ENCODE measurements at regions not wholly inside any gene's neighbourhood (a gene's known extent, or its start where the extent isn't known, plus 50 kb on each side); places are given as distances from the start of the nearest gene placed in this dataset.

DNA sequence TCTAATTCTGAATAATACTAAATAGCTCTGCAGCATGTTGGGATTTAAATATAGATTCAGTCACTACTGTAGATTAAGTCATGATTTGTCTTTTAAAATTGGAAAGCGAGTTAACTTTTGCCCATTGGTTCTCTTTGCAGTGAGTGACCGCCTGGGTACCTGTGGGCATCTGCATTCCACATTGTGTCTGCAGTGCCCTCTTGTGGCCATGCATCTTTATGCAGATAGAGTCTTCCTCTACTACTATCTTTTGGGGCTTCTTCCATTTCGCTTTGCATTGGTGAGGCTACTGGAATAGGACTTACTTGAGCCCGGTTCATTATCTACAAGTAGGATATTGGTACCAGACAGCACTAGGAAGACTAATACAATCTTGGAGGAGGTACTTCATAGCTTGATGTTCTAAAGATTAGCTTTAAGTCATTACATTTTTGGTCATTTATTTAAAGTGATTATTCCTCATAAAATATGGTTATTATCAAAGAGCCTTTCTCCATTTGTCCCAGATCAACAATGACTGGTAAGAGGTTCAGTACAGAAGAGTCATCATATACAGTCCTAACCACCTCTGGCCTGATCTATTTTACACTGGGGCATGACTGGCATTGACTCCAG, 203.0 kb downstream of the SOCS6 start:
- DNase-seq: peak; percentile 29 to 47

DNA sequence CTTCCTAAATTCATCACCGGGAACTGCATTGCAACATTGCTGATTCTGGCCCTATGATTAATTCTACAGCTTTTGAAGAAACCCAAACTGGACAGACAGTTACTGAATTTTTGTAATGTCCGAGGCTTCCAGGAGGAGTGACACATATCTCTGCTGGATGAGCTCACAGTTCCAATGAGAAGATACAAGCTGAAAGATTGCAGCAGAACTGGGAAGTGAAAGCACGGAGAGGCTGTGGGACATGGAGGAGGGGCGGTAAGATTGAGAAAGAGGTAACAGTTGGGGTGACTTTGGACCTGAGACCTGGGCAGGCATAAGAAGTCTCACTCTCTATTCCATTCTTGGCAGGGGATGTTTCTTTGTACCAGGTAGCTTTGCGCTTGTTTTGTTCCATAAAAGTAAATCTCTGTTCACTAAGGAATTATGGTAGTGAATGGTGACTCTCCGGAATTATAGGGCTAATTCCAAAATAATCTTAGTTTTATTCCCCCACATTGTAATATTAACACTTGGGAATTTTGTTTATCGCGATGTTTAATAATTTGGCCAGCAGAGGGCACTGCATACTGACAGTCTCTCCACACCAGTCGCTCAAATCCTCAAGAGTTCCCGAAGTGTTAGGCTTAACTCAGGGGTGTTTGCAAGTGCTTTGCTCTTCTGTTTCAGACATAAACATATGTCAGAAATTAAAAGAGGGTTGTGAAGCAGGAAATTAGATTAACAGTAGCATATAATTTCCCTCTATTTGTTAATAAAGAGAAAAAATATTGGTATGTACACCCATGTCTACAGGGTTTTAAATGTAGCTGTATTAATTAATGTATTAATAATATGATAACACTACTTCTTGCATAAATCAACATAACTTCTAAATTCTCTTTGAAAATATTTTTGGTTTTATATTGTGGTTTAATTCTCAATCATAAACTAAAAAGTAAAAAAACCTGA, 201.4 kb downstream of the SOCS6 start:
- DNase-seq: peak; percentile 6 to 44

DNA sequence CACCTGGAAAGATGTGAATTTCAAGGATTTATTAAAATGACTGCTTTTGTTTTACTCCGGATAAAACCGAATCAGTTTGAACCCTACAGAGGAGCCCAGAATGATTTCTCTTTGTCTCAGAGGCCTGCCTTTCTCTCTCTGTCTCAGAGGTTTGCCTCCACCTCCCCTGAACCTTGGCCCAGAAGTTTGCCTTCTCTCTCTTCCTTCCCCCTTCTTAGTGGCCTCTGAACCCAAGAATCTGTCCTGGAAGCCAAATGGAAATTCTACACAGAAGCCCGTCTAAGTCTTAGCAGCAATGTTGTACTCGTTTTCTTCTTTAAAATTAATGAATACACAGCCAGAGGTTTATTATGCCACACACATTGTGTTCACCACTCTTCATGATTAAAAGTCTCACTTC, 200.7 kb downstream of the SOCS6 start:
- no peak for DNase-seq

DNA sequence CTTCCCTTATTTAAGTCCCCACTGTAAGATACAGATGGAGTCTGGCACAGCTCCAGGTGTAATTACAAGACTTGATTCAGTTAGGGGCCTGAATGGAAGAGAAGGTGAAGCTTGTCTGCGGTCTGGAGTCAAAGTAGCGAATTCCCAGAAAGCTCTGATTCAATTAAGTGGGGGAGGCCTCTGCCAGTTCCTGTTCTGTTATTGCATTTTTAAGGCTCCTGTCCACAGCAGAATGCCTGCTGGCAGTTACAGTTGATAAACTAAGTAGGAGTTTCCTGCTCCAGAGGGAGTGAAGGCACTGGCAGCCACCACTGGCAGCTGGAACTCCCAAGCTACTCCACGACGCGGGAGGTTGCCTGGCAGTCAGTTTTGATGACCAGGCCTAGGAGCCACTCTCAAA, 181.1 kb downstream of the SOCS6 start:
- no peak for DNase-seq

DNA sequence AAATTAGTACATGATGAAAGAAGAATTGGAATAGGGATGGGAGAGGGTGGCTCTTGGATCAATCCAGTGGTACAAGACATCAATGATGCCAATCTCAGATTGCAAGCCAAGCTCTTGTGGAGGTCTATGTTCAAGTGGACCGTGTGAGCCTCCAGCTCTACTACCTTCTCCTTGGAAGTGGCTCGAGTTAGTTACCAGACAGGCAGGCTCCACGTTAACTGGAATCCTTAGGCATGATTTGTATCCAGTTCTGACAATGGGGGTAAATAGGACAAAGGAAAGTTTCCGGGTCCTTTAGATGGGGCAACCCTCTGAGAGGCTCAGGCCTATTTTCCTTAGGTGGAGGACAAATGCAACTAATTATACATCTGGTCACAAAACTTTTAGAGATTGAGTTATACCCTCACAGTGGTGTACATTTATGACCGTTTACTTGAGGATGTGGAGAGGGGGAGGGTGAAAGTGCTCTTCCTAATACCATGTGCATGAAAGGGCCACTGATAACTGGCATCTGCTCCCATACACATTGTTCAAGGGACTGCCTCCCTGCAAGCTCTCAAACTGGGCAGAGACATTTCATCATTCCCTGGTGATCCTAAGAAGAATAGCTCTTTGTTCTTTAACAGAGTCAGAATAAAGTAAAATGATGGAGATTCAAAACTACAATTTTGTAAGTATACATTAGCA, 180.2 kb downstream of the SOCS6 start:
- no peak for DNase-seq

DNA sequence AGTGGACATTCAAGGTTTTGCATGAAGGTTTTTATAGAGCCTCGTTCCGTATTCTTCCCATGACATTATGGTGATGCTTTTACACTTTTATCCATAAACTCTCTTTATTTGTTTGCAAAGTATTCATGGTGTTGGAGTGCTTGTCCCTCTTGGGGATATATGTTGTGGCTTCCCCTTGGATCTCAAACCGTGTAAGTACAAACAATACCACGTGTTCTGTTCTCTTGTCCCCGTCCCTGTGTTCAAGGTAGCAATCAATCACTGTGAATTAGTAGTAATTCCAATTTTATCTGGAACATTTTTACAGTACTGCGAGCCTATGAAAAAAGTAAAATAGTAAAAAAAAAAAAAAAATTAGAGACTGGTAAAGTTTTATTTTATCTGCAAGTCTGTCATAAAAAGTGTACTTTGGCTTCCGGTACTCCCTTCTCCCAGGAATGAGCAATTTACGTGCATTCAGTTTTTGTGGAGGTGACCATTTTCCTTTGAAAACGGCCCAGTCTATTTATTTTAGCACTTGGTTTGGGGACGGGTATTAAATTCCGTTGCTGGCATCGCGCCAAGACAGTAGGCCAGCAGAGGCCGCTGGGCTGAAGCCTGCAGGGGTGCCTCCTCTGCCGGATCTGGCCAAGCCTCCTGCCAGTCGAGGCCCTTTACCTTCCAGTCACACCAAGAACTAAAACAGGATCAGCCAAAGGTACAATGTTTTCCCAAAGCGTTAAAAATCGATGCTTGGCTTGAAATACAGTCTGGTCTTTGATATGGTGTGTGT, 175.7 kb downstream of the SOCS6 start:
- peak; percentile 7 to 10 for DNase-seq

DNA sequence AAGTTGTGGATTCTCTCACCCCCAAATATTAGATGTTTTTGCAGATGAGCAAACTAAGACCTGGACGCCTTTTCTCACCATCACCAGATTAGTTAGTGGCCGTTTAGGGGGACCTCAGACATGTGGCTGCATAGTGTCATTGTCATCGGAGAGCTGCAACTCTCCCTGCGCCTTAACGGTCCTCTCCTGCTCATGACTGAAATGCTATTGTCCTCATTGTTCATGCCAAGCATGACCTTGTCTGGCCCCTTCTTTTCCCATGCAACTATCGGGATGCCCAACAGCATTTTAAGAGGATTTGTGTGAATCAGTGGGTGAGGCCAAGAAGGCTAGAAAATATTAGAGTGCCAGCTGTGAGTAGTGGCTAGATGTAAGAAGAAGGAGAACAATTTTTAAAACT, 174.2 kb downstream of the SOCS6 start:
- DNase-seq: no peak

DNA sequence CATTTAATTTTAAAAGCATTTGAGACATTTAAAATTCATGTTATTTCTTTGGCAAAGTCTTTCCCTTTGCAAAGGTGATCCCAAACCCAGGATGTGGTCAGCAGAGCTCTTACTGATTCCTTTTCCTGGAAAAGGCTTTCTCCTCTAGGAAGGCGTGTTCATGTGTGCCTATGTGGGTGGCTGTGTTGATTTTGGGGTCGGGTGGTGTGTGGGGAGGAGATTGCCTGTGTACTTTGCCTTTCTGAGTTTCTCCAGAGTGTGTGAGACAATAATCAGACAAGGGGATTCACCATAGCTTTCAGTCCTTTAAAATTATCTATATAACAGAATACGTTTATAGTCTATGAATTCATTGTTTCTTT, 173.2 kb downstream of the SOCS6 start:
- DNase-seq: no peak

DNA sequence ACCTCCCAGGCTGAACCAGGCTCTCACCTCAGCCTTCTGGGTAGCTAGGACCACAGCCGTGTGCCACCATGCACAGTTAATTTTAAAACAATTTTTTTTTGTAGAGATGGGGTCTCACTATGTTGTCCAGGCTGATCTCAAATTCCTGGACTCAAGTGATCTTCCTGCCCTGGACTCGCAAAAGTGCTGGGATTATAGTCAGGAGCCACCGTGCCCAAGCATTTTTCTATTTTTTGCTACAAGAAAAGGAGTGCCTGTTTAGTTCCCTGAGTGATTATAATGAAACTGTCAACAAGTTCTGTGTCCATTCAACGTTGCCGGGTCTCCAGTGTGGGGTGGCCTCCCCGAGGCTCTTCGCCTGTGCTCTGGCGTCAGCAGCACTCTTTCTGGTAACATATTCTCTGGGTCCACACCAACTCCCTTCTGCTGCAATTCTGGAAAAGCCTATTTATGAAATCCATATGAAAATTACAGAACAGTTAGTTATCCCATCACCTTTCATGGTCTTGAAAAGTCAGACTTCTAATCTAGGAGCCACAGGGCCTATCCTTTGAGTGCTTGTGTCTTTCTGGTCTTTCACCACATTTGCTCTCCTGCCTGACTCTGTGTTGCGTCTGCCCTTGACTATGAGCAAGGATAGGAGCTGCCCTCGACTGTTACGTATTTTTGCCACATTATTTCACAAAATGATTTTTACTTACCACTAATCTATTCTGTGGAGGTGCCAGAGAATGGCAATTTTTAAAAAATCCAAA, 172.7 kb downstream of the SOCS6 start:
- DNase-seq: no peak

DNA sequence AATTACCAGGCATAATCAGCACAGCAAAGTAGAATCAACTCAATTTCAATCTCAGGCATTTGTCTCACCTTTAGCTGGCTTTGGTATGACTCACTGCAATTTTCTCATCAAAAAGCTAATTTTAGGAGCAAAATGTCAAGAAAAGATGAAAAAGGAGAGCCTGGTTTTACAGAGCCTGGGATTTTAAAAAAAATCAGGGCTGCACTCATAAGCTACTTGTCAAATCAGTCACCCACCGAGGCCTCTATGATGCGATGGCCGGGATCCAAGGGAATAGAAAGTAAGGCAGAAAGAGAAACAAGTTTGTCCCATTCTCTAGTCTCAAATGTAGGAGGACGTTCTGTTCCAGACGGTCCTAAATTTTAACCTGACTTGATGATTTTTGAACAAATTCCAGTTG, 170.9 kb downstream of the SOCS6 start:
- no peak for DNase-seq

DNA sequence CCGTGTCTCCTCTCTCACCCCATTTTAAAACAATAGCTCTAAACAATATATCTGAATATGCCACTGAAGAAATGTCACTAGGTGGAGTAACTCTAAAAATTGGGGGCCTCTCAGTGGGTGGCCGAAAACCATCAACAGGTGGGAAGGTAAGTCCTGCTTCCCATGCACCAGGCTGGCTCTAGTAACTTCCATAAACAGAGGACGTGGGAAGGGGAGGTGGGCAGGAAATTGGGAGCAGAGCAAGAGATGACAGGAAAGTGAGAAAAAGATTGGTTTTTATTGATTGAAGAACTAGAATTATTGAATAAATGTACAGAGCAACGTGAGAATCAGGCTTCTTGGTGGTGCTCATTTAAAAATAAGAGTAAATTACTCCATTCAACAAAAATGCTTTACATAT, 170.4 kb downstream of the SOCS6 start:
- no peak for DNase-seq

DNA sequence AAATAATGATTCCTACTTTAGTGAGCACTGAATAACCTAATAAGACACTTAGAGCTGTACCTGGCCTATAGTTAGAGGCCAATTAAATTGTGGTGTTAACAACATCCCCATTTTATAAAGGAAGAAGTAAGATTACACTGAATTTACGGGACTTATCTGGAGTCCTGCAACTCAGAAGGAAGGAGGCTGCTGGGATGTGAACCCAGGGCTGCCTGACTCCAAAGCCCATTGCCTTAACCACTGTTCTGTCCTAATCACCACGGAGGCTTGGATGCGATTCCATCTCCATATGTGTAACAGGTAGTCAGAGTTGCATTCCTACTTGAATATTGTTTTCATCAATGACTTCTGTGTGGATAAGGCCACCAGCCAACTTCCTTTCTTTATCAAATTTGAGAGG, 168.9 kb downstream of the SOCS6 start:
- DNase-seq: no peak

DNA sequence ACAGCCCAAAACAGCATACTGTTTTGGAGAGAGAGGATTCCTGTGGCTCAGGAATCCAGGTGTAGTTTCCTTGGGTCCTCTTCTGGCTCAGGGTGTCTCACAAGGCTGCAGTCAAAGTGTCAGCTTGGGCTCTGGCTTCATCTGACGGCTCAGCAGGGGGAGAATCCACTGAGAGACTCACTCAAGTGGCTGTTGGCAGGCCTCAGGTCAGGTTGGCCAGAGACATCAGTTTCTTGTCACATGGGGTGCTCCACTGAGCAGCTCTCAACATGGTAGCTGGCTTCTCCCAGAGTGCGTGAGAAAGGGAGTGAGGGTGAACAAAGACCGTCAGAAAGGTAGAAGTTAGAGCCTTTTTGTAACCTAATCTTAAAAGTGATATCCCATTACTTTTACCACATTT, 168.4 kb downstream of the SOCS6 start:
- DNase-seq: no peak

DNA sequence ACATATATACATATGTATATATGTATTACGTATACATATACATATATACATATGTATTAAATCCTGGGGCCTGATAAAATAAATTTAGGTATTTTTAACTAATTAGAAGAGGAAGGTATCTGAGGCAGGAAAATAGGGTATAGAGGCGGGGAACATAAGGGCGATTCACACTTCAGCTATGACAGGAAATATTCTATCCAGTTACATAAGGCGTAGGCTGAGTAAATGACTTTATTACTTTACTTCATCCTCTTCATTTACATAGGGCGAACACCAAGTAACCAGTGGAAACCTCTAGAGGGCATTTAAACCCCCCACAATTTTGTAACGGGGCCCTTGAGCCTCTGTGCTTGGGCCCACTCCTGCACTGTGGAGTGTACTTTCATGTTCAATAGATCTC, 167.5 kb downstream of the SOCS6 start:
- DNase-seq: no peak

DNA sequence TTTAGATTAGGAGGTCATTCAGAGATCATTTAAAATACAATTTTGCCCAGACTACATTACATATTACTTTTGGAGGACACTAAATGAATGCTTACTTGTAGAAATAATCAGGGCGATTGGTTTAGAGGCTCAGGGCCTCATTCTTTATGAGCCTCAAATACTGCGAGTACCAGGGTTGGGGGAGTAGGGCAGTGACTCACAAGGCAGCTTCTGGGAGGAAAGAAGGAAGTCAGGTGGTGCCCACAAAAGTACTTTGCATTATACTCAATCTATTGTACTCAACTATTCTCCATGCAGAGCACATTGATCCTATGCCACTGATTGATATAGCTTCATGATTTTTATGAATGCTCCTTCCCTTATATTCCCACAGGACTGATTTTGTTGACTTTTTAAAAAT, 166.9 kb downstream of the SOCS6 start:
- DNase-seq: no peak

DNA sequence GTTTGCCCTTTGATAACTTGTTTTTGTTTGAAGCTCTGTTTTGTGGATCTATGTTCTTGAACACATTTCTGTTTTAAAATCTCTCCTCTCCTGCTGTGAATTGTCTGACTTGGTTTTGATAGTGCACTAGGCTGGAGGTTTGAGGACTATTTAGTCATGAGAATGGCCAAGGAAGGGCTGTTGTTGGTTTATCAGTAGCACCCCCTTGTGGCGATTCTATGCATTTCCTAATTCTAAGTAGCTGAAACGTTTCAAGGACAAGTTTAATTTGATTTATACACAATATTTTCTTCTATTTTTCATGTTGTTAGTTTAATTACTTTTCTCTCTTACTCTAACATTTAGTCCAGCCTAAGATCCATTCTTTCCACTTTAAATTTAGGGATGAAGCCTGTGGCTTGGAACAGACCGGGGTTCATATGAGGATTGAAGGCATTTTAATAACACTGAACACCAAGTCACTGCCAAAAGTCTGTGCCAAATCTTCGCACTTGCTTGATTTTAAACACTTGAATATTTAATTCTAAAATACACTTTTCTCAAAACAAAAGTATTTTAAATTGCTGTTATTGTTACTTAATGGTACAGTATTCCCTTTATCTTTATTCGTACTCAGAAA, 166.0 kb downstream of the SOCS6 start:
- DNase-seq: peak; percentile 3 to 18

DNA sequence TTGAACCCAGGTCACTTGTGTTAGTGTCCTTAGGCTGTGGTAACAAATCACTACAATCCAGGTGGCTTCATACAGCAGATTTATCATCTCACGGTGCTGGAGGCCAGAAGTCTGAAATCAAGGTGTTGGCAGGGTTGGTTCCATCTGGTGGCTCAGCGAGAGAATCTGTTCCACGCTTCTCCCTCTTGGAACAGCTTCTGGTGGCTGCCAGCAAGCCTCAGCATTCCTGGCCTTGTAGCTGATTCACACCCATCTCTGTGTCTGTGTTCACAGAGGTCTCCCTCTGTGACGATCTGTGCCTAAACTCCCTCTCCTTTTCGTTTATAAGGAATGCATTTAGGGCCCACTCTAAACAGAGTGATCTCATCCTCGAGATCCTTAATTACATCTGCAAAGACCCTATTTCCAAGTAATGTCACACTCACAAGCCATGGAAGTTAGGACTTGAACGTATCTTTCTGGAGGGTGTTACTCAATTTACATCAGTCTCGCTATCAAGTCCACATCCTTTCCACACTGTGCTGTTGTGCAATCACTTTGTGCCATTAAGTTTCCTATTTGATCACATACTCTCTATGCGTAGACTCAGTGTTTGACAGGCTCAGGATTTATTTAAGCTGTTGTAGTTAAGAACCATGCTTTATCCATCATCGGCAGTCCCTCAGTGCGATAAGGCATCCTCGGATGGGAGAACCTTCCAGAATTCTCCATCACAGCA, 164.4 kb downstream of the SOCS6 start:
- DNase-seq: no peak

DNA sequence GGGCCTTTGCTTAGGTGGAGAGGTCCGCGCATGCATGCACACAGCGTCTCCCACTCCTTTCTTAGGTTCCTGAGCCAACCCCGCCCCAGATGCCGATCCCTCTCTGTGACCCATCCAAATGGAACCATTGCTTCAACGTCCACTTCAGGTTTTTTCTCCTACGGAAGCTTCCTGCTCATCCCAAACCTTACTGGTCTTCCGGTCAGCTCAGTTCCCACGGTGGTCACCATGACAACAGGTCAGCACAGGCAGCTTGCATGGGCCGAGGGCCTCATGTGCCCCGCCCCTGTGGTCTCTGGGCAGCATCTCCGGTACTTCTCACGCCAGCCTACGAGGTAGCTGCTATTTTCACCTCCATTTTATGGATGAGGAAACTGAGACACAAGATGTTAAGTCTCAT, 163.7 kb downstream of the SOCS6 start:
- no peak for DNase-seq

DNA sequence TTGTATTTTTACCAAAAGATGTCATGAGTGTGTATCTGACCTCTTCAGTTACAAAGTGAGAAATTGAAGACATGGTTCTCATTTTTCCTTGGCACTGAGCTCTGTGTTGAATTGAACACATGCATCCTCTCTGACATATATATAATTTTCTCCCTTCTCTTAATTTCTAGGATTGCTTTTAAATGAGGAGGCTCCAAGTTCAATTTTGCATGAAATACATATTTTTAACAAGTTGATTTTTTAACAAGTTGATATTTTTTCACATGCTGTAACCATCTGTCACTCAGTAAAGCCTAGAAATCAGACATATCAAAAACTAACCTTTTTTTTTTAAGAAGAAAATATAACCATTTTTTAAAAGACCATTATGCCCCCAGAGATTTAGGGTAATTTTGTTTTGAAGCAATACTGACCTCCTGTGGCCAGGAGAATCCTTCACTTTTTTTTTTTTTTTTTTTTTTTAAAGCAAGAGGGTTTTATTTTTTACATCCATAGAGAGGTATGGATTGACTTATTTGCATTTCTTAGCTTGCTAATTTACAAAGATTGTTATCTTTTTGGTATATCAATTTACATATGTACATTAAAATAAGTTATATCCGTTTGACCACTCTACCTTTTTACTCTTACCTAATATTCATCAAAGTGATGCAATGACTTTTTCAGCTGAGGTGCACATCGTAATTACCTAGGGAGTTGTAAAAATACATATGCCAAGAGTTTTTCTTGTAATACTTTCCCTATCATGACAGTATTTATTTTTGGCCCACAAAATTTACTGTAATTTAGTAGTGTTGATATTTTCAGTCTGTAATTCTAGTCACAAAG, 161.8 kb downstream of the SOCS6 start:
- no peak for DNase-seq

DNA sequence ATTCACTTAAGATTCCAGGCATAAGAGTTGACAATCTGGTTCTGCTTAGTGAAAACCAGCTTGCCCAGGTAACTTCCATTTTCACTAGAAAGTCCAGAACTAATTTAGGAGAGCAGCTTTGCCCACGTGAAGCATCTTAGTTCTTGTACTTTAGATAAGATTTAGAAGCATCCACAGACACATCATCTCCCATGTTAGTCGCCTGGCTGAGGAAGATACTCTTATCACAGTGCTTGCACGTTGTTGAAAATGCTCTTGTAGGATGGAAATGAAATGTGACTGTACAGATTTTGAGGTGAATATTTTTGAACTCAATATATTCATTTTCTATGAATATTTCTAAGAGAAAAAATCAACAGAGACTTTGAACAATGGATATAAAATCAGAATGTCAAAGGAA, 159.7 kb downstream of the SOCS6 start:
- DNase-seq: no peak

All from activated CD4-positive, alpha-beta T cell treated with anti-CD3 and anti-CD28 coated beads for 4 hours (primary cell).